Embryonic facial prominence (tissue), 1 donor: ENCODE measurements at regions not wholly inside any gene's neighbourhood (a gene's known extent, or its start where the extent isn't known, plus 50 kb on each side); places are given as distances from the start of the nearest gene placed in this dataset.
"Not testable (repeated sequence)": the region's sequence is repeated elsewhere in the genome, so short reads cannot be mapped to it uniquely, and the experiment has no call there.

Experiments
- DNase-seq: peaks from one replicate; pipeline ENCODE4 v3.0.0-alpha.2; 2016; ENCODE audit errors: extremely low spot score

DNA sequence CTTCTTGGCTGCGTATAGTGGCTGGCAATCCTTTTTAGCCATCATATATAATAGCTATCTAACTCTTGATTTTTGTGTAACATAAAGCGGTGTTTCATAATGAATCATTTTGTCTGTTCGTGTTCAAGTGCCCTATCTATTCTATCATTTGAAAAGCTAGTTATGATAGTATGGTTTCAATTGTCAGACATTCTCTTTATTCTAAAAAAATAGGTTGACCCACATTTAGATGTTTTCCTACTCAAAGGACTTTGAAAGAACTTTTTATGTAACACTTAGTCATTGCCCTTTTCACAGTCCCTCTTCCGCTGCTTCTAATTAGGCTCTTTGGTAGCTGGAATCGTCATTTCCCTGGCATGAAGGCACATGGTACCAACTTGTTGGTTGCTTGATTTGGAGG lies 272.2 kb upstream of the B3GALT2 start:
- DNase-seq = no peak

- DNase-seq = no peak
Measured at GRCh38 chr1:193457676-193458075, 271.3 kb upstream of the B3GALT2 start.

DNA sequence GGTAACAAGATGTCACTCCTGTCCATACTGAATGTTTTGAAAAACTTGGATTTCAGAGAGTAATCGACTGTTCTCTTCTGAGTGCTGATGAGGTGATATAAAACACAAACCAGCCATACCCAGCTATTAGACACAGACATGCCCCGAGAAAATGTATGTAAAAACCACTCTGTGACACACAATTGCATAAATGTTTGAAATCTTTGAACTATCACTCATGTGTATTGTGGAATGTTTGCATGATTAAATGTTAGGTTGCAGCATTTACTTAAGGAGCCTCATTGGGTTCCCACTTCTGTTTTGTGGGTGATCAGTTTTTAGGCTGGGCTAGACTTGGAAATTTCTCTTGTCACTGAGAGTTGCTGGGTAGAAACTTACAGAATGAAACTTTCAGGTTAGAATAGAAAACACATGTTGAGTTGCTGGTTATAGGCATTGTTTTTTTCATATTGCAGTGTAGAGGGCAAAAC lies 270.4 kb upstream of the B3GALT2 start:
- DNase-seq = no peak

- no peak for DNase-seq
Measured at GRCh38 chr1:193451606-193452005, 265.2 kb upstream of the B3GALT2 start.

- no peak for DNase-seq
Measured at GRCh38 chr1:193451001-193451400, 264.6 kb upstream of the B3GALT2 start.

DNA sequence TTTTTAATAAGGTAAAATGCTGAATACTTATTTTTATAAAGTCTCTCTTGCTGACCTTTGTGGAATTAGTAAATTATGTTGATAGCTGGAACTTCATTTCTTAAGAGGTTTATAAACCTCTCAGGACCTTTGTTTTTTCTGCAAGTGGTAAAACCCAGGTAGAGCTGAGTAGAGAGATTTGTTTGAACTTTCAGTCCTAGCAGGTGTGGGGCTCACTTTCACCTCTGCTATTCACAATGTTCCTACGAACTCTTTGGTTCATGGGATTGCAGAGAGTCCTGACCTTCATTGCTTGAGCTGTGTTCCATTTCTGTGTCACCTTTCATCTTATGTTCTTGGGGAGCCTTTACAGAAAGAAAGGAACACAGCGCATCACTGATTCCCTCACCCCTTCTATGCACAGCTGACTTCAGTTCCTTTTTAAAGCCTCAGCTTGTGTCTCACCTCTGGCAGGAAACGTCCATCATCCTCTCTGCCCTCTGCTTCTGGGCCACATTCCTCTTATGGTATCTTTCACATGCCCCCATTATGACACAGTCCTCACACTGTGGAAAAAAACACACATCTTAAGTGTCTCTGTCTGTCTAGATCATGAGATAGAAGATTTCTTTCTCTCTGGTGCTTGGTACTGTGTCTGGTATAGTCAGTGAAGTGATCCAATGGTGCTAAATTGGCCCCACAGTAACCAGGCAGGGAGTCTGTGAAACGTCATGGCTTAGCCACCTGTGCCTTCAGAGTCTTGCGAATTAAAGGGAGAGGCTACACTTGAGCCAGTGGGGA lies 262.5 kb upstream of the B3GALT2 start:
- no peak for DNase-seq

DNA sequence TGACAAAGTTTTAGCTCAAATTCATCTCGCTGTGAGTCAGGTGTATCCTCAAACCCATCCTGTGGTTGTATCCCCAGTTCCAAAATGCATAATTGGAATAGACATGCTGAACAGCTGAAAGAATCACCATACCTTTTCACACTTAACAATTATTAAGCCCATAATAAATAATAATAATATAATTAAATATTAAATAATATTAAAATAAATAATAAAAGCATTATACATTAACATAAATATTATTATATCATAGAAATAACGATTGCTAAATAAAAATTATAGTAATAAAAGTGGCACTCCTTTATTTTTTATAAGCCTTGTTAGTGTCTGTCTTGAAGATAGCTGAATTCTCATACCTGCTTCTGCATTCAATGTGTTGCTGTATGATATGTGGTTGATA lies 257.5 kb upstream of the B3GALT2 start:
- DNase-seq = no peak

- no peak for DNase-seq
Measured at GRCh38 chr1:193438771-193439170, 252.4 kb upstream of the B3GALT2 start.

DNA sequence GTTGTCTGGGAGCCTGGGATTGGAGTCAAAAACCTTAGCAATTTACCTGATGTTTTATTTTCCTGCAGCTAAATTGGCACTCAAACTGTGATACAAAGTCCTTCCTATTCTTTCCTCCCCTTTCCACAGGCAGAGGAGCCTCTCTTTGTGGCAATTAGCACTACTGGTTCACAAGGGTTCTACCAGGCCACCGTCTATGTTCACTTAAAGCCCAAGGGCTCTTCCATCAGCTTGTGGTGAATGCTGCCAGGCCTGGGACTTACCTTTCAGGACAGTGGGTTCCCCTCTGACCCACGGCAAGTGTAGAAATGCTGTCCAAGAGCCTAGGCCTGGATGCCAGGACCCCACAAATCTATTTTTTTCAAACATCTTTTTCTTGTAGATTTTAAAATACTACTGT lies 251.9 kb upstream of the B3GALT2 start:
- DNase-seq = no peak

DNA sequence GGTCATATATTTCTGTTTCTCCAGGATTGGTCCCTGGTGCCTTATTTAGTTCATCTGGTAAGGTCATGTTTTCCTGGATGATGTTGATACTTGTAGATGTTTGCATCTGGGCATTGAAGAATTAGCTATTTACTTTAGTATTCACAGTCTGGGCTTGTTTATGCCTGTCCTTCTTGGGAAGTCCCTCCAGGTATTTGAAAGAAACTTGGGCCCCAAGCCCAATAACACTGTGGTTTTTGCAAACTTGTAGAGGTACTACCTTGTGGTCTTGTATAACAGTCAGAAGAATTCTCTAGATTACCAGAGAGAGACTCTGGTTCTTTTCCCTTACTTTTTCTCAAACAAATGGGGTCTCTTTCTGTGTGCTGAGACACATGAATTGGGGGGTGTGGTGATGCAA lies 251.4 kb upstream of the B3GALT2 start:
- DNase-seq = no peak

- DNase-seq = not testable (repeated sequence)
Measured at GRCh38 chr1:193437333-193437732, 250.9 kb upstream of the B3GALT2 start.

GRCh38 chr1:193435781-193436180 lies 249.4 kb upstream of the B3GALT2 start:
- no peak for DNase-seq

- DNase-seq = no peak
Measured at GRCh38 chr1:193434319-193434718, 247.9 kb upstream of the B3GALT2 start.

DNA sequence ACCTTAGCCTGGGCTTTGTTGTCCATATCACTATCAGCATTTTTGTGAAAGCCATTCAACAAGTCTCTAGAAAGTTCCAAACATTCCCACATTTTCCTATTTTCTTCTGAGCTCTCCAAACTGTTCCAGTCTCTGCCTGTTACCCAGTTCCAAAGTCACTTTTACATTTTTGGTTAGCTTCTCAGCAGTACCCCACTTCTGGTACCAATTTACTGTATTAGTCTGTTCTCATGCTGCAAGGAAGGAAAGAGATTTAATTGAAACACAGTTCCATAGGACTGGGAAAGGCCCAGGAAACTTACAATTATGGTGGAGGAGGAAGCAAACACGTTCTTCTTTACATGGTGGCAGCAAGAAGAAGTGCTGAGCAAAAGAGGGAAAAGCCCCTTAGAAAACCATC lies 247.2 kb upstream of the B3GALT2 start:
- no peak for DNase-seq

DNA sequence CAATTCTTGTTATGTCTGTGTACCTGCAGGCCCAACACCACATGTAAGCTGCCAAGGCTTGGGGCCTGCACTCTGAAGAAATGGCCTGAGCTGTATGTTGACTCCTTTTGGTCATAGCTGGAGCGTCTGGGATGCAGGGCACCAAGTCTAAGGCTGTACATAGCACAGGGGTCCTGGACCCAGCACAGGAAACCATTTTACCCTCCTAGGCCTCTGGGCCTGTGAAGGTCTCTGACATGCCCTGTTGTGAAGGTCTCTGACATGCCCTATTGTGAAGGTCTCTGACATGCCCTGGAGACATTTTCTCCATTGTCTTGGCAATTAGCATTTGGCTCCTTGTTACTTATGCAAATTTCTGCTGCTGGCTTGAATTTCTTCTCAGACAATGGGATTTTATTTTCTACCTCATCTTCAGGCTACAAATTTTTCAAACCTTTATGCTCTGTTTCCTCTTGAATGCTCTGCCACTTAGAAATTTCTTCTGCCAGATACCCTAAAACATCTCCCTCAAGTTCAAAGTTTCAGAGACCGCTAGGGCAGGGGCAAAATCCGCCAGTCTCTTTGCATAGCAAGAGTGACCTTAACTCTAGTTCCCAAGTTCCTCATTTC lies 246.7 kb upstream of the B3GALT2 start:
- DNase-seq = no peak

GRCh38 chr1:193431265-193431977 lies 245.0 kb upstream of the B3GALT2 start:
- DNase-seq = no peak

- DNase-seq = no peak
Measured at GRCh38 chr1:193427524-193427923, 241.1 kb upstream of the B3GALT2 start.

GRCh38 chr1:193426061-193426460 lies 239.6 kb upstream of the B3GALT2 start:
- DNase-seq = no peak

- DNase-seq = no peak
Measured at GRCh38 chr1:193421487-193421886, 235.1 kb upstream of the B3GALT2 start.

GRCh38 chr1:193419295-193419694 lies 232.9 kb upstream of the B3GALT2 start:
- no peak for DNase-seq

DNA sequence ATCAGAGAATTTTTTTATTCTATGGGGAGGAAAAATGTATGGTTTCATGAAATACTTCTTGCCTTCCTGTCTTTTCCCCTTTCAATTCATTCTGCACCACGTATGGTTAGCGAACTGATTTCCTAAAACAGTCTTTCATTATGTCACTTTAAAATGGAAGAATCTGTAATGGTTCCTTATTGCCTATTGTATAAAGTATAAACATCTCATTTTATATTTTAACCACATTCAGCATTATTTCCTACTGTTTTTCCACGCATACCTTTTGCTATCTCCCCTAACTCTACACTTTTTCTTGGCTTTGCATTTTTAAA lies 232.3 kb upstream of the B3GALT2 start:
- no peak for DNase-seq

DNA sequence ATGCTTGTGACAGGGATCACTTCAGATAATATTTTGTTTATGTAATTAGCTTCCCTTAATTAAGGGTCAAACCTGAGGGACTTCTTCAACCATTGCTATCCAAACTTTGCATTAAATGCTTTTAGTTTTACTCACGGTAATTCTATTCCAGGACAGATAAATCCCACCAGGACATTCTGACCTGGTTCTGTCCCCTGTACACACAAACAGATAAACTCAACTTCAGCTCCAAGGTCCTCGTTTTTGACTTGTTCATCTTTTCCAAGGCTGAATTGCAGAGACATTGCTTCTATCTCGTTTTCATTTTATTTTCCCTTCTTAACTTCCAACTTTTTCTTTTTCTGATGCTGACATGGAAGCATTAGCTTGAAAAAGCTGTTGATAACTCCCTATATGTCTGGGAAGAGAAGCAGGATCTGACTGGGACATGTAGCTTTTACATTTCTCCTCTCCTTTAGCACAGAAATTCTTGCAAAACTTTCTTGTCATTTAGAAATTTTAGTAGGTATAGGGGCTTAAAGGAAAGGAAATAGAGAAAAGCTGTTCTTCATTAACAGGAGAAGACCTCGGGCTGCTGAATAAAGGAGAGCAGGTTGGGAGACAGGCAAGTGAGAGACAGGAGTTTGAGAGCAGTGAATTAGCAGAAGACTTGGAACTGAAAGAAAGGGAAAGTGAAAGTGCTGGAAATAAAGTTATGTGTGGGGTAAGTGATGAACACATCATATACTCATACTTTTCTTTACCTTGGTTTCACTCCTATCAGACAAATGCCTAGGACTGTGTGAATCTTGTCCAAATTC lies 231.7 kb upstream of the B3GALT2 start:
- DNase-seq = no peak
